GM12878 (cell line): ENCODE measurements at regions not wholly inside any gene's neighbourhood (a gene's known extent, or its start where the extent isn't known, plus 50 kb on each side); places are given as distances from the start of the nearest gene placed in this dataset.
A peak's percentile ranks its signal among the peaks of the same experiment; 100 is the strongest.
"Not testable (repeated sequence)": the region's sequence is repeated elsewhere in the genome, so short reads cannot be mapped to it uniquely, and the experiment has no call there.

Experiments
- ATAC-seq: fragments of 200-7000 bp; cut with Tn5 transposase; 3 replicates; pipeline ENCODE4 v1.9.1; 2020; ENCODE audit warnings: mild to moderate bottlenecking, moderate library complexity
- BruUV-seq: library from RNA; stranded (reverse); fragments of 400-500 nt; replicated peaks from 2 replicates; lab custom pipeline; 2021; lab: Mats Ljungman, UMichigan
- CTCF ChIA-PET: fragments of 300-600 bp; sonication (Branson Sonifier 250); formaldehyde crosslinking; extraction: SDS; loops from one replicate; lab custom pipeline; 2021; ENCODE audit warnings: inconsistent platforms; lab: Yijun Ruan, JAX
- POLR2A ChIA-PET: fragments of 350-600 bp; formaldehyde crosslinking; extraction: SDS; loops from one replicate; lab custom pipeline; 2021; ENCODE audit warnings: inconsistent platforms; lab: Charles Lee
- RAD21 ChIA-PET: fragments of 300-600 bp; sonication (Branson Sonifier 250); formaldehyde crosslinking; loops from one replicate; lab custom pipeline; 2023; ENCODE audit warnings: antibody characterized with exemption; ENCODE audit not compliant: unreplicated experiment; lab: Charles Lee
- SMC1A ChIA-PET: fragments of 300-600 bp; sonication (Branson Sonifier 250); formaldehyde crosslinking; loops from one replicate; lab custom pipeline; 2023; ENCODE audit not compliant: unreplicated experiment, uncharacterized antibody; lab: Charles Lee
- DNase-seq: peaks from one replicate; pipeline ENCODE4 v3.0.0-alpha.2; 2011; ENCODE audit warnings: low read depth, low spot score
- FAIRE-seq: peaks from 3 replicates; lab custom pipeline; 2011; peaks lifted over from hg19 to GRCh38; lab: Jason Lieb, UNC
- H2AFZ ChIP-seq: 2 replicates; pipeline ENCODE4 v1.6.0; 2011; ENCODE audit warnings: low read depth, low read length, control low read depth; ENCODE audit not compliant: control insufficient read depth
- H3K27ac ChIP-seq: 2 replicates; pipeline ENCODE4 v1.5.1; 2011; ENCODE audit warnings: control low read depth; ENCODE audit not compliant: control insufficient read depth, insufficient read depth
- H3K27me3 ChIP-seq, 2 experiments: replicated peaks in 1 of 2; 2 replicates each; pipeline versions ENCODE4 v1.6.0 to v1.6.1; 2011; ENCODE audit warnings: low read length in 1 of 2; ENCODE audit not compliant: control insufficient read depth in 2 of 2, insufficient read depth in 2 of 2
- H3K36me3 ChIP-seq, 2 experiments: 2 replicates each; pipeline ENCODE4 v1.5.1; 2011; ENCODE audit warnings: low read length in 1 of 2; ENCODE audit not compliant: control insufficient read depth in 2 of 2, insufficient read depth in 2 of 2
- H3K4me1 ChIP-seq: 2 replicates; pipeline ENCODE4 v1.6.1; 2011; ENCODE audit warnings: mild to moderate bottlenecking, low read length, moderate library complexity, mixed read lengths; ENCODE audit not compliant: control insufficient read depth, insufficient read depth
- H3K4me2 ChIP-seq: 2 replicates; pipeline ENCODE4 v1.6.0; 2011; ENCODE audit warnings: control low read depth; ENCODE audit not compliant: control insufficient read depth, insufficient read depth
- H3K4me3 ChIP-seq: fragments of 200-600 bp; sonication (generic); 2 replicates; pipeline ENCODE4 v1.5.1; 2016
- H3K79me2 ChIP-seq: 2 replicates; pipeline ENCODE4 v1.6.0; 2011; ENCODE audit warnings: low read length; ENCODE audit not compliant: control insufficient read depth, insufficient read depth
- H3K9ac ChIP-seq: 2 replicates; pipeline ENCODE4 v1.8.0; 2011; ENCODE audit warnings: low read length, control low read depth, mixed read lengths; ENCODE audit not compliant: control insufficient read depth, insufficient read depth
- H3K9me3 ChIP-seq: replicated peaks from 3 replicates; pipeline ENCODE4 v1.5.1; 2011; ENCODE audit warnings: mild to moderate bottlenecking, low read length; ENCODE audit not compliant: control insufficient read depth, insufficient read depth
- H4K20me1 ChIP-seq: 2 replicates; pipeline ENCODE4 v1.6.0; 2011; ENCODE audit not compliant: control insufficient read depth, insufficient read depth
- ZNF24 ChIP-seq: fragments of 450-650 bp; IDR thresholded peaks from 2 replicates; pipeline ENCODE4 v1.6.1; 2017; ENCODE audit warnings: antibody characterized with exemption, mild to moderate bottlenecking
- WGBS: methylation state at CpG from one replicate; pipeline ENCODE4 v1.1.6; 2016; ENCODE audit warnings: low lambda C conversion rate; ENCODE audit not compliant: insufficient replicate concordance, insufficient coverage; ENCODE audit errors: missing lambda C conversion rate; 5-methylcytosine and 5-hydroxymethylcytosine counted together
- in situ Hi-C: fragments of 300-500 bp; cut with MboI; formaldehyde crosslinking; loops from 9 replicates; pipeline ENCODE4 v1.14.3; 2018; ENCODE audit warnings: mixed read lengths
- intact Hi-C: fragments of 100-400 bp; cut with micrococcal nuclease; formaldehyde crosslinking; loops from one replicate; pipeline ENCODE4 v1.14.2; 2022; ENCODE audit not compliant: unreplicated experiment

- DNase-seq, RAD21 ChIA-PET, in situ Hi-C loops, H3K27ac ChIP-seq, intact Hi-C loops: not testable (repeated sequence)
- TF ChIP-seq ZNF24, result peak; percentile 11; the same call in 1 of the 2 replicates
- TF ChIP-seq, all 136 proteins: peak for 1; not testable (repeated sequence) for 135
- CTCF ChIA-PET, H3K4me2 ChIP-seq, H3K9me3 ChIP-seq, H3K27me3 ChIP-seq, SMC1A ChIA-PET, H3K9ac ChIP-seq, FAIRE-seq, H3K36me3 ChIP-seq, H2AFZ ChIP-seq, BruUV-seq, H4K20me1 ChIP-seq, H3K79me2 ChIP-seq, POLR2A ChIA-PET, ATAC-seq, H3K4me1 ChIP-seq, H3K4me3 ChIP-seq: not testable (repeated sequence)
- 3% methylated on average over 2 of the region's 2 CpGs for WGBS
These were observed 137.6 kb upstream of the ERV3-1 start for GRCh38 chr7:65144119-65144518.

GRCh38 chr7:65141894-65142293 is 135.4 kb upstream of the ERV3-1 start:
- H3K27ac ChIP-seq, H3K4me3 ChIP-seq, in situ Hi-C loops, ATAC-seq, POLR2A ChIA-PET, H3K4me1 ChIP-seq, H3K27me3 ChIP-seq, FAIRE-seq, H3K79me2 ChIP-seq, intact Hi-C loops, H3K4me2 ChIP-seq, RAD21 ChIA-PET, DNase-seq, BruUV-seq, CTCF ChIA-PET, H4K20me1 ChIP-seq, SMC1A ChIA-PET, H3K9ac ChIP-seq, H3K36me3 ChIP-seq, H2AFZ ChIP-seq, H3K9me3 ChIP-seq: not testable (repeated sequence)
- WGBS, result 75% methylated on average over 4 of the region's 6 CpGs

DNA sequence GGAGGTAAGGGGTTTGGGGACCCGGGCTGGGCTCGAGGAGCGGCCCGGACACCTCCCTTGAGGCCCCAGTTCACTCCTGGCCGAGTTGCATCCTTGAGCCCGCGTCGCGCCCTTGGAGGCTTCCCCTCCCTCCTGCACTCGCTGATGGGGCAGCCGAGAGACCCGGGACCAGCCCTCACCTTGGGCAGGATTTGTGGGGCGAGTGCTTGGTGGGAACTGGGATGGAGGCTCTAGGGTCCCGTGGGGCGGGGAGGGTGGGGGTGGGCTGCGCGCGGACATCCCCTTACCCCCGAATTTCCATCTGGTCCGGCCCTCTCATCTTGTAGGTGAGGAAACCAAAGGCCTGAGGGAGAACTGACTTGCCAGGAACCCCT is 134.9 kb upstream of the ERV3-1 start:
- ATAC-seq, H3K9me3 ChIP-seq, BruUV-seq, FAIRE-seq, intact Hi-C loops, H3K4me2 ChIP-seq, in situ Hi-C loops, H4K20me1 ChIP-seq, H3K4me1 ChIP-seq, H3K36me3 ChIP-seq, H3K27ac ChIP-seq, H3K79me2 ChIP-seq, H3K27me3 ChIP-seq, H3K4me3 ChIP-seq, SMC1A ChIA-PET, H3K9ac ChIP-seq, CTCF ChIA-PET, POLR2A ChIA-PET, RAD21 ChIA-PET, H2AFZ ChIP-seq, DNase-seq: not testable (repeated sequence)
- 74% methylated on average over 6 of the region's 20 CpGs for WGBS

DNA sequence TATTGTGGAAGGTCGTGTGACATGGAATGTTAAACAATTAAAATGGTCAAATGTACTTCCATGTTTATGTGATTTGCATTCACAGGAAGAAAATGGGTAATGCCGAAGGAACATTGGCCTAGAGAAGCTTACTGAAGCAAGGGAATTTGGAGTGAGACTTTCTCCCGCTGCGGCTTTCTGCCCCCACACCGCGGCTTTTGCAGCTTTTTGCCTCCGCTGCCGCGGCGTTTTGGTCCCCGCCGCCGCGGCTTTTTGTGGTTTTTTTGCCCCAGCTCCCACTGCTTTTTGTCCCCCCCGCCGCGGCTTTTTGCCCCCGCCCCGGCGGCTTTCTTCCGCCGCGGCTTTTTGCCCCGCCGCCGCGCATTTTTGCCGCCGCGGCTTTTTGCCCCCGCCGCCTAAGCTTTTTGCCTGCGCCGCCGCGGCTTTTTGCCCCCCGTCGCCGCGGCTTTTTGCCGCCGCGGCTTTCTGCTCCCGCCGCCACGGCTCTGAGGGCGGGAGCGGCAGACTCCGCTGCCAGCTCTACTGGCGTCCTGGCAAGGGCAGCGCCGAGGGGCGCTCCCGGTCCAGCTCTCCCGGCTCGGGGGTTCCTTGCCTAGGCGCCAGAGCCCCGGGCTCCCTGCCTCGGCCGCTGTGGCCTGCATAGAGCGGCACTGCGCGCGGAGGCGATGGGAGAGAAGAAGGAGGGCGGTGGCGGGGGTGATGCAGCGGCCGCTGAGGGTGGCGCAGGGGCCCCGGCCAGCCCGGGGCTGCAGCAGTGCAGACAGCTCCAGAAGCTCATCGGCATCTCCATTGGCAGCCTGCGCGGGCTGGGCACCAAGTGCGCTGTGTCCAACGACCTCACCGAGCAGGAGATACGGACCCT is 134.3 kb upstream of the ERV3-1 start:
- H3K79me2 ChIP-seq, FAIRE-seq, H3K27ac ChIP-seq, intact Hi-C loops, H3K9me3 ChIP-seq, H3K4me3 ChIP-seq, H3K27me3 ChIP-seq, BruUV-seq, in situ Hi-C loops, H4K20me1 ChIP-seq, H3K4me1 ChIP-seq, H2AFZ ChIP-seq, CTCF ChIA-PET, POLR2A ChIA-PET, ATAC-seq, RAD21 ChIA-PET, H3K9ac ChIP-seq, SMC1A ChIA-PET, DNase-seq, H3K36me3 ChIP-seq, H3K4me2 ChIP-seq: not testable (repeated sequence)
- WGBS, result 2% methylated on average over 18 of the region's 79 CpGs
